Neural cell (in vitro differentiated cells): ENCODE measurements at regions not wholly inside any gene's neighbourhood (a gene's known extent, or its start where the extent isn't known, plus 50 kb on each side); places are given as distances from the start of the nearest gene placed in this dataset.

Experiments
- H2AFZ ChIP-seq: fragments of 200-600, 300-800 bp; sonication (generic), shearing (Covaris generic); 2 replicates; pipeline ENCODE4 v1.6.0; 2014; ENCODE audit warnings: low read depth, mild to moderate bottlenecking, antibody characterized with exemption, low read length, moderate library complexity
- H3F3A ChIP-seq: fragments of 200-600 bp; shearing (Covaris generic); 2 replicates; pipeline ENCODE4 v1.6.1; 2016; ENCODE audit warnings: mild to moderate bottlenecking, moderate library complexity, mixed read lengths, antibody characterized with exemption, low read length; ENCODE audit not compliant: insufficient read depth, poor library complexity, severe bottlenecking
- H3K27ac ChIP-seq: fragments of 200-600, 300-800 bp; sonication (generic), shearing (Covaris generic); 2 replicates; pipeline ENCODE4 v1.5.1; 2014; ENCODE audit warnings: mild to moderate bottlenecking, low read length, moderate library complexity
- H3K27me3 ChIP-seq: fragments of 300-800, 200-600 bp; sonication (generic), shearing (Covaris generic); 2 replicates; pipeline ENCODE4 v1.6.0; 2014; ENCODE audit warnings: mild to moderate bottlenecking, low read depth, low read length, moderate library complexity; ENCODE audit not compliant: insufficient read depth
- H3K36me3 ChIP-seq: fragments of 300-800, 200-600 bp; sonication (generic), shearing (Covaris generic); 2 replicates; pipeline ENCODE4 v1.5.1; 2014; ENCODE audit warnings: mild to moderate bottlenecking, antibody characterized with exemption, low read length, moderate library complexity; ENCODE audit not compliant: insufficient read depth
- H3K4me2 ChIP-seq: fragments of 300-800, 200-600 bp; sonication (generic), shearing (Covaris generic); 2 replicates; pipeline ENCODE4 v1.6.0; 2014; ENCODE audit warnings: mild to moderate bottlenecking, low read length
- H3K4me3 ChIP-seq: fragments of 300-800, 200-600 bp; sonication (generic), shearing (Covaris generic); 2 replicates; pipeline ENCODE4 v1.5.1; 2014; ENCODE audit warnings: mild to moderate bottlenecking, low read length, moderate library complexity
- H3K79me2 ChIP-seq: fragments of 200-600 bp; shearing (Covaris generic); replicated peaks from 2 replicates; pipeline ENCODE4 v1.6.0; 2014; ENCODE audit warnings: mild to moderate bottlenecking, low read length, moderate library complexity; ENCODE audit not compliant: insufficient read depth
- H3K9ac ChIP-seq: fragments of 300-800, 200-600 bp; sonication (generic), shearing (Covaris generic); 2 replicates; pipeline ENCODE4 v1.6.1; 2016; ENCODE audit warnings: mild to moderate bottlenecking, low read length, mixed read lengths
- H3K9me2 ChIP-seq: fragments of 200-600 bp; shearing (Covaris generic); 2 replicates; pipeline ENCODE4 v1.6.1; 2016; ENCODE audit warnings: mild to moderate bottlenecking, low read length, mixed read lengths; ENCODE audit not compliant: insufficient read depth
- H3K9me3 ChIP-seq: fragments of 200-600, 300-800 bp; sonication (generic), shearing (Covaris generic); 2 replicates; pipeline ENCODE4 v1.6.1; 2016; ENCODE audit warnings: mild to moderate bottlenecking, mixed run types, low read length, moderate library complexity, mixed read lengths
- H4K20me1 ChIP-seq: fragments of 200-600 bp; shearing (Covaris generic); 2 replicates; pipeline ENCODE4 v1.6.1; 2016; ENCODE audit warnings: mild to moderate bottlenecking, mixed run types; ENCODE audit not compliant: insufficient read depth
- EP300 ChIP-seq: fragments of 450-650 bp; conservative IDR thresholded peaks from 2 replicates; pipeline ENCODE4 v1.6.1; 2014; ENCODE audit warnings: antibody characterized with exemption, mild to moderate bottlenecking, moderate library complexity; ENCODE audit not compliant: poor library complexity, severe bottlenecking
- EZH2 ChIP-seq: fragments of 200-600, 300-800 bp; shearing (Covaris generic), sonication (generic); IDR thresholded peaks from 2 replicates; pipeline ENCODE4 v1.6.1; 2014; ENCODE audit warnings: antibody characterized with exemption, low read length, borderline replicate concordance, mild to moderate bottlenecking; ENCODE audit not compliant: insufficient read depth, poor library complexity, severe bottlenecking
- MXI1 ChIP-seq: fragments of 450-650 bp; conservative IDR thresholded peaks from 2 replicates; pipeline ENCODE4 v1.6.1; 2014; ENCODE audit warnings: antibody characterized with exemption, mild to moderate bottlenecking; ENCODE audit not compliant: poor library complexity, severe bottlenecking
- POLR2AphosphoS5 ChIP-seq: IDR thresholded peaks from 2 replicates; pipeline ENCODE4 v1.6.1; 2012
- RAD21 ChIP-seq: fragments of 450-650 bp; conservative IDR thresholded peaks from 2 replicates; pipeline ENCODE4 v1.6.1; 2014; ENCODE audit warnings: antibody characterized with exemption, mild to moderate bottlenecking, moderate library complexity
- SMC3 ChIP-seq: fragments of 450-650 bp; conservative IDR thresholded peaks from 2 replicates; pipeline ENCODE4 v1.6.1; 2014; ENCODE audit warnings: antibody characterized with exemption, mild to moderate bottlenecking, moderate library complexity; ENCODE audit not compliant: poor library complexity
- TAF1 ChIP-seq: IDR thresholded peaks from 2 replicates; pipeline ENCODE4 v1.6.1; 2012; ENCODE audit warnings: low read depth
- TF ChIP-seq, protein P1 (sequence below): IDR thresholded peaks from 2 replicates; pipeline ENCODE4 v1.6.1; 2012; ENCODE audit warnings: borderline replicate concordance
- TF ChIP-seq, protein P2 (sequence below): fragments of 450-650 bp; IDR thresholded peaks from 2 replicates; pipeline ENCODE4 v1.5.1; 2014; ENCODE audit warnings: antibody characterized with exemption, mild to moderate bottlenecking, moderate library complexity; ENCODE audit not compliant: poor library complexity, severe bottlenecking

DNA sequence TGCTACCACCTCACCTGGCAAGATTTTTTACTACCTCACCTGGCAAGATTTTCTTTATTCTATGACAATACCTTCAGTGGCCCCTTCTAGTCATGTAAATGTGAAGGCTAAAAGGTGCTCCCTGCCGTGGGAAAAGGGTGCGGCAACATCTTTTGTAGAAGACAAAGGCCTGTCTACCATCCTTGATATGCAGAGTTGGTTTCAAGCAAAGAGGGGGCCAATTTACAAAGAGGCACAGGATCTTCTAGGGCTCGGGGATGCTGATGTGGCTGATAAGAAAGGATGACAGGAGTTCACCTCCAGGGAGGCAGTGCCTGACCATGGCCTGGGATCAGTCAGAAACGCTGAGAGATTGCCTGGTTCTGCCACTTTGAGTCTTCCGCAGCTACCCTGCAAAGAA is 165.4 kb upstream of the SLC1A4 start:
- H3K4me2 ChIP-seq: no peak overlapping the region
- no peaks in the 10 kb centered on the region for H3K9me3 ChIP-seq
- no peak overlapping the region for H3K9ac ChIP-seq
- H2AFZ ChIP-seq: no peak overlapping the region
- H3K9me2 ChIP-seq: no peaks in the 10 kb centered on the region
- no peaks in the 10 kb centered on the region for H3K79me2 ChIP-seq
- H3K27me3 ChIP-seq: no peaks in the 10 kb centered on the region
- no peaks in the 10 kb centered on the region for H3K36me3 ChIP-seq
- H3F3A ChIP-seq: no peaks in the 10 kb centered on the region
- H4K20me1 ChIP-seq: no peaks in the 10 kb centered on the region
- H3K4me3 ChIP-seq: no peak overlapping the region
- H3K27ac ChIP-seq: no peak overlapping the region
- TF ChIP-seq SMC3: no peak
- no peak for TF ChIP-seq EZH2
- TF ChIP-seq, protein P1, sequence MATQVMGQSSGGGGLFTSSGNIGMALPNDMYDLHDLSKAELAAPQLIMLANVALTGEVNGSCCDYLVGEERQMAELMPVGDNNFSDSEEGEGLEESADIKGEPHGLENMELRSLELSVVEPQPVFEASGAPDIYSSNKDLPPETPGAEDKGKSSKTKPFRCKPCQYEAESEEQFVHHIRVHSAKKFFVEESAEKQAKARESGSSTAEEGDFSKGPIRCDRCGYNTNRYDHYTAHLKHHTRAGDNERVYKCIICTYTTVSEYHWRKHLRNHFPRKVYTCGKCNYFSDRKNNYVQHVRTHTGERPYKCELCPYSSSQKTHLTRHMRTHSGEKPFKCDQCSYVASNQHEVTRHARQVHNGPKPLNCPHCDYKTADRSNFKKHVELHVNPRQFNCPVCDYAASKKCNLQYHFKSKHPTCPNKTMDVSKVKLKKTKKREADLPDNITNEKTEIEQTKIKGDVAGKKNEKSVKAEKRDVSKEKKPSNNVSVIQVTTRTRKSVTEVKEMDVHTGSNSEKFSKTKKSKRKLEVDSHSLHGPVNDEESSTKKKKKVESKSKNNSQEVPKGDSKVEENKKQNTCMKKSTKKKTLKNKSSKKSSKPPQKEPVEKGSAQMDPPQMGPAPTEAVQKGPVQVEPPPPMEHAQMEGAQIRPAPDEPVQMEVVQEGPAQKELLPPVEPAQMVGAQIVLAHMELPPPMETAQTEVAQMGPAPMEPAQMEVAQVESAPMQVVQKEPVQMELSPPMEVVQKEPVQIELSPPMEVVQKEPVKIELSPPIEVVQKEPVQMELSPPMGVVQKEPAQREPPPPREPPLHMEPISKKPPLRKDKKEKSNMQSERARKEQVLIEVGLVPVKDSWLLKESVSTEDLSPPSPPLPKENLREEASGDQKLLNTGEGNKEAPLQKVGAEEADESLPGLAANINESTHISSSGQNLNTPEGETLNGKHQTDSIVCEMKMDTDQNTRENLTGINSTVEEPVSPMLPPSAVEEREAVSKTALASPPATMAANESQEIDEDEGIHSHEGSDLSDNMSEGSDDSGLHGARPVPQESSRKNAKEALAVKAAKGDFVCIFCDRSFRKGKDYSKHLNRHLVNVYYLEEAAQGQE: no peak
- no peak for TF ChIP-seq EP300

- H3F3A ChIP-seq: no peaks in the 10 kb centered on the region
- no peak for TF ChIP-seq MXI1
- no peak for TF ChIP-seq POLR2AphosphoS5
- TF ChIP-seq EZH2: no peak
- TF ChIP-seq, protein P1: no peak
- no peak for TF ChIP-seq TAF1
- TF ChIP-seq RAD21: no peak
- TF ChIP-seq EP300: no peak
- TF ChIP-seq, protein P2, sequence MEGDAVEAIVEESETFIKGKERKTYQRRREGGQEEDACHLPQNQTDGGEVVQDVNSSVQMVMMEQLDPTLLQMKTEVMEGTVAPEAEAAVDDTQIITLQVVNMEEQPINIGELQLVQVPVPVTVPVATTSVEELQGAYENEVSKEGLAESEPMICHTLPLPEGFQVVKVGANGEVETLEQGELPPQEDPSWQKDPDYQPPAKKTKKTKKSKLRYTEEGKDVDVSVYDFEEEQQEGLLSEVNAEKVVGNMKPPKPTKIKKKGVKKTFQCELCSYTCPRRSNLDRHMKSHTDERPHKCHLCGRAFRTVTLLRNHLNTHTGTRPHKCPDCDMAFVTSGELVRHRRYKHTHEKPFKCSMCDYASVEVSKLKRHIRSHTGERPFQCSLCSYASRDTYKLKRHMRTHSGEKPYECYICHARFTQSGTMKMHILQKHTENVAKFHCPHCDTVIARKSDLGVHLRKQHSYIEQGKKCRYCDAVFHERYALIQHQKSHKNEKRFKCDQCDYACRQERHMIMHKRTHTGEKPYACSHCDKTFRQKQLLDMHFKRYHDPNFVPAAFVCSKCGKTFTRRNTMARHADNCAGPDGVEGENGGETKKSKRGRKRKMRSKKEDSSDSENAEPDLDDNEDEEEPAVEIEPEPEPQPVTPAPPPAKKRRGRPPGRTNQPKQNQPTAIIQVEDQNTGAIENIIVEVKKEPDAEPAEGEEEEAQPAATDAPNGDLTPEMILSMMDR: no peak
- TF ChIP-seq SMC3: no peak
These were observed 163.2 kb upstream of the SLC1A4 start for GRCh38 chr2:64825831-64826491.

More at GRCh38 chr2:64825831-64826491, 163.2 kb upstream of the SLC1A4 start:
- Histone ChIP-seq H3K36me3 (no peaks in the 10 kb centered on the region), H3K9me3 (no peaks in the 10 kb centered on the region), H3K4me2 (no peak overlapping the region), H3K9ac (no peak overlapping the region), H2AFZ (no peak overlapping the region), H4K20me1 (no peaks in the 10 kb centered on the region), H3K4me3 (no peak overlapping the region), H3K9me2 (no peaks in the 10 kb centered on the region), H3K27ac (no peak overlapping the region), H3K27me3 (no peaks in the 10 kb centered on the region), H3K79me2 (no peaks in the 10 kb centered on the region)
